Right renal cortex interstitium (tissue), 3 donors: ENCODE measurements at regions not wholly inside any gene's neighbourhood (a gene's known extent, or its start where the extent isn't known, plus 50 kb on each side); places are given as distances from the start of the nearest gene placed in this dataset.
"Not testable (repeated sequence)": the region's sequence is repeated elsewhere in the genome, so short reads cannot be mapped to it uniquely, and the experiment has no call there.

ENCODE experiments used
- DNase-seq, 3 donors: peaks; one replicate each; pipeline ENCODE4 v3.0.0-alpha.2; 2013; ENCODE audit warnings: low read depth in 3 of 3, low spot score in 2 of 3

GRCh38 chr5:163336074-163336473 lies 101.3 kb upstream of the CCNG1 start:
- DNase-seq, result not testable (repeated sequence)

GRCh38 chr5:163339148-163339547 lies 98.2 kb upstream of the CCNG1 start:
- DNase-seq, result no peak

GRCh38 chr5:163340378-163340777 lies 97.0 kb upstream of the CCNG1 start:
- DNase-seq, result not testable (repeated sequence)

GRCh38 chr5:163342306-163342705 lies 95.1 kb upstream of the CCNG1 start:
- no peak for DNase-seq

GRCh38 chr5:163345216-163345615 lies 92.2 kb upstream of the CCNG1 start:
- no peak for DNase-seq

- peak; percentile 21 to 40 (median 27) for DNase-seq
These were observed 89.7 kb upstream of the CCNG1 start for GRCh38 chr5:163347671-163348070.

- no peak for DNase-seq
These were observed 87.3 kb upstream of the CCNG1 start for GRCh38 chr5:163350083-163350482.

GRCh38 chr5:163352531-163352930 lies 84.9 kb upstream of the CCNG1 start:
- DNase-seq, result no peak

- not testable (repeated sequence) for DNase-seq
These were observed 81.6 kb upstream of the CCNG1 start for GRCh38 chr5:163355811-163356210.

GRCh38 chr5:163357636-163358035 lies 79.8 kb upstream of the CCNG1 start:
- DNase-seq, result no peak

- DNase-seq, result no peak
These were observed 76.7 kb upstream of the CCNG1 start for GRCh38 chr5:163360656-163361055.

GRCh38 chr5:163361450-163361849 lies 75.9 kb upstream of the CCNG1 start:
- no peak for DNase-seq

GRCh38 chr5:163362840-163363371 lies 74.5 kb upstream of the CCNG1 start:
- DNase-seq, result no peak

- DNase-seq, result no peak
These were observed 74.0 kb upstream of the CCNG1 start for GRCh38 chr5:163363389-163363788.

GRCh38 chr5:163366757-163367156 lies 70.6 kb upstream of the CCNG1 start:
- DNase-seq, result no peak

GRCh38 chr5:163369776-163370385 lies 67.5 kb upstream of the CCNG1 start:
- DNase-seq, result no peak

- no peak for DNase-seq
These were observed 63.8 kb upstream of the CCNG1 start for GRCh38 chr5:163373436-163374084.

- no peak for DNase-seq
These were observed 59.4 kb upstream of the CCNG1 start for GRCh38 chr5:163377982-163378381.

GRCh38 chr5:163379298-163380155 lies 57.9 kb upstream of the CCNG1 start:
- no peak for DNase-seq

GRCh38 chr5:163381832-163382231 lies 55.6 kb upstream of the CCNG1 start:
- no peak for DNase-seq

GRCh38 chr5:163383754-163384153 lies 53.6 kb upstream of the CCNG1 start:
- no peak for DNase-seq
